GM19328 (cell line): ENCODE measurements at regions not wholly inside any gene's neighbourhood (a gene's known extent, or its start where the extent isn't known, plus 50 kb on each side); places are given as distances from the start of the nearest gene placed in this dataset.
"Not testable (repeated sequence)": the region's sequence is repeated elsewhere in the genome, so short reads cannot be mapped to it uniquely, and the experiment has no call there.

Source experiments
- ATAC-seq: cut with Tn5 transposase; IDR thresholded peaks from one replicate; pipeline ENCODE4 v1.9.1; 2021; ENCODE audit warnings: mild to moderate bottlenecking, moderate library complexity; ENCODE audit not compliant: unreplicated experiment

DNA sequence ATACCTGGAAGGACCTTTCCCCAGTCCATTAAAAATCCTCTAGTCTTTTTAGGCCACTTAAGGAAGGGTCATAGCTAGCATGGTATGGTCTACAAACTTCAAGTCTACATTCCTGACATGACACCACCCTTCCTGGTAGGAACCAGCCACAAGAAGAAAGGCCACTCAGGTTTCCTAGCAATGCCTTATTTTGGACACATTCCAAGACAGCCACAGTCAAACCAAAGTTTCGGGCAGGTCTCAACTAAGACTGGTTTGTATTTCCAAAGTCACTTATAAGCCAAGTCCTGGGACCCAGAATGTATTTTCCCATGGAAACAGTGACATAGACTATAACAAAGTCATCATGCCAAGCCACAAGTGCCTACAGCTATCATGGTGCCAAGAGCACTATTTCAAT, 50.6 kb upstream of the SLC44A3 start:
- ATAC-seq = no peak

DNA sequence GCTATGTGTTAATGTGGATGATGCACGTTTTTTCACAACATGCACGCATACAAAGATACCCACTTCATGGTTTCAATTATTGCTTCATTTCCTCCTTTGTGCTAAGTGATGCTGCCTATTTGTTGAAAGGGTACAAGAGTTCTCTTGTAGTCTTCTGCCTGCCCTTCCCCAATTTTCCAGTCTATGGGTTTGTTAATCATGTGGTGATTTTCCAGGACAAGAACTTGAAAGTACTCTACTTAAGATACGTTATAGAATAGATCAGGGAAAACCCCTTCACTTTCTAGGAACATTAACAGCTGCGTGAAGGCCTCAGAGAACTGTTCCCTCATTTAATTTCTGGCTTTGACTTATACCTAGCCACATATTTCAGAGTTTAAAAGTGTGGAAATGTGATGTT, 52.1 kb upstream of the SLC44A3 start:
- no peak for ATAC-seq

DNA sequence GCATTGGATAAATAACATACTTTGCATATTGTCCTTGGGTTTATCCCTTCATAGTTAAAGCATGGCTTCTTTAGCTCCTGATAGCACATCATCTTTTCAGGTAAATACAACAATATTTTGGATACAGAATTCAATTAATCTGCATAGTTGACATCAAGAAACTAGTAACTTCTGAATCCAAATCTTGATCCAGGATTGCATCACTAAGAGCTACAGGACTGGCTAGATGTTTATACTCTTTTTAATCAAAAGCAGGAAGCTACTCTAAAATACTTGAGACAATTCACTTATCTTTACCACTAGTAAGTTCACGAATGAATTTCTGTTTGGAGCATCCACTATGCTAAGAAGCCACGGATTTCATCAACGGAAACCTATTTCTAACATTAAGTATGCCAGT, 54.2 kb upstream of the SLC44A3 start:
- ATAC-seq = no peak

DNA sequence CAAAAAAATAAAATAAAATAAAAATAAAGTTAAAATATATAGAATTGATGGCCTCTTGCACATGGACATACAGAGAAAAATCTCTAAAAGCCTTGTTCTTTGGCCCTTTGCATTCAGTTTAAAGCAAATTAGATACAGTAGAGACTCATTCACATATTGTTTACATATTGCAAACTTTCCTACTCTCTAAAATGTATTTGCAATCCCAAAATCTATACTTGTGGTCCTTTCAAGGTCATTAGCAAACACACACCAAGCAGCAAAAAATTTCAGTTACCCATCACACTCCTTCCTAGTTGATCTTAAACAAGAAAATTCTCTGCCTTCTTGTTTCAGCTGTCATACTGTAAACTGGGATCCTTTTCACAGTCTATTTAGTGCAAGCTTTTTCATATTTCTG, 61.0 kb upstream of the SLC44A3 start:
- no peak for ATAC-seq

DNA sequence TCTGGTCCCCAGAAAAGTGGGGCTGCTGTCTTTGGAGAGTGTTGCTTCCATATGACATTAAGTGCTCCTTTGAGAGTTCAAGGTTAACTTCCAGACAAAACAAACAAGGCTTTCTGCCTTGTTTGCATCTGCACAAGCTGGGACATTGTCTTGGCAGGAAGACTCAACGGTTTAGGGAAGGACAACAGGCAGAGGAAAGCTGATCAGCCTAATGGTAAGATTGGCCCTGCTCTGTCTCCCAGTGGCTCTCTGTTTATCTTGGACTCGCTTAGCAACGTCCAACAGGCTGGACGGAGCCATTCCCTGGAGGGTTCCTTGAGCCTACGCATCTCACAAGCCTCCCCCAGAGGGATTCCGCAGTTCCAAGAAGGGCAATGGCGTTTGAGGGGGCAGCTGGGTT, 62.2 kb upstream of the SLC44A3 start:
- no peak for ATAC-seq

DNA sequence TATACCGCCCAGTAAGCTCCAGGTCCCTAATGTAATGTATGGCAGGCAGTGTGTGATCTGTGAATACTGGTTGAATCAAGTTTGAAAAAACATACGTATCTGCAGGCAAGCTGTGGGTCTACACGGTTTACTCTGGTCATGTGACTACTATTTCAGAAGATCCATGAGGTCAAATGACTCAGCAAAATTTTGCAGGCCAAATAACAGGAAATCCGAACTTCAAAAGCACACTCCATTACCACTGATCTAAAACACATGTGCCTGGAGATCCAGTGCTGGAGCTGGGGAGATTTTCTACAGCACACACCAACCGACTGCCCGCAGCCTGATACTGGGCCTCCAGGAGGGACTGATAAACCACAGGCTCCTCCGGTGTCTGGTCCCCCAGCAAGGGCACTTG, 64.5 kb upstream of the SLC44A3 start:
- ATAC-seq = no peak

DNA sequence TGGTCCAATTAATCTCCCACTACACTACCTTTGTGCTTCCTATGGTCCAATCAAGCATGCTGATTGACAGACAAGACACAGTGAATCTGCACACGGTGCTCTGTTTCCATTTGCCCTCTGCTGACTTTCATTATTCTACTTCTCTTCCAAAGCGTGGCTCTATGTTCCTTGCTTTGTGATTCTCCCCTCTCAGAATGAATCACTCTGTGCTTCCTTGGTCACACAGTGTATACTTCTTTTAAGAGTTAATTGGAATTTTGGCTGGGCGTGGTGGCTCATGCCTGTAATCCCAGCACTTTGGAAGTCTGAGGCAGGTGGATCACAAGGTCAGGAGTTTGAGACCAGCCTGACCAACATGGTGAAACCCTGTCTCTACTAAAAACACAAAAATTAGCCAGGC, 65.1 kb upstream of the SLC44A3 start:
- ATAC-seq = not testable (repeated sequence)

DNA sequence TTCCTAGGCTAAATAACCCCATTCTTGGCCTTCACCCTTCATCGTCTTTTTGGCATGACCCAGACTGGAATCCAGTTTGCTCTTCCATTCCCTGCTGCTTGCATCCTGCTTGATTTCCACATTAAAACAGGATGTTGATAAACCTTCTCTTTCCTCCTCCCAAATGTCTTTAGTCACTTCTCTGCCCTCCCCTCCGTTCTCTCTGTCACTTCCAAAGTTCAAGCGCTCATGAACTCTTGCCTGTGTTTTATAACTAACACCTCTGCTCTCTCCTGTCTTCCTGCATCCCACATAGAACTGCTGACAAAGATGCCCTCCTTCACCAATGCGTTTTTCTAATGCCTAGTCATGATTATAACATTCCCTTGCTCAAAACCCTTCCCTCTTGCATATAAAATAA, 65.6 kb upstream of the SLC44A3 start:
- no peak for ATAC-seq

DNA sequence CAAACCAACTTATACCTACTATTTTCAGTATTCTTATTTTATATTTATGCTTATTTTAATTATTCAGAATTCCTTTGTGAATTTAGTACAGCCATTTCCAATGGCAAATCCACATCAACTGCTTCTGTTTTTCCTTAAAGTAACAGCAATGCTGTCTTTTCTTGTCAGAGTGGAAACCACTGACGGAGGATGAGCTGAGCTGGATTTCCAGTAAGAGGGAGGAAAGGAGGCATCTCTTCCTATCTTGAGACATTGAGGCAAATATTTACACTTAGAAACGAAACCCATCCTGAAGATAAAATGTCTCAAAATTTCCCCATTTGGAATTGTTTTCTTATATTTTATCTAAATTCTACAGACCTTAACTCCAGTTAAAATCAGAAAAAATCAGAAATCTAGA, 66.1 kb upstream of the SLC44A3 start:
- no peak for ATAC-seq

DNA sequence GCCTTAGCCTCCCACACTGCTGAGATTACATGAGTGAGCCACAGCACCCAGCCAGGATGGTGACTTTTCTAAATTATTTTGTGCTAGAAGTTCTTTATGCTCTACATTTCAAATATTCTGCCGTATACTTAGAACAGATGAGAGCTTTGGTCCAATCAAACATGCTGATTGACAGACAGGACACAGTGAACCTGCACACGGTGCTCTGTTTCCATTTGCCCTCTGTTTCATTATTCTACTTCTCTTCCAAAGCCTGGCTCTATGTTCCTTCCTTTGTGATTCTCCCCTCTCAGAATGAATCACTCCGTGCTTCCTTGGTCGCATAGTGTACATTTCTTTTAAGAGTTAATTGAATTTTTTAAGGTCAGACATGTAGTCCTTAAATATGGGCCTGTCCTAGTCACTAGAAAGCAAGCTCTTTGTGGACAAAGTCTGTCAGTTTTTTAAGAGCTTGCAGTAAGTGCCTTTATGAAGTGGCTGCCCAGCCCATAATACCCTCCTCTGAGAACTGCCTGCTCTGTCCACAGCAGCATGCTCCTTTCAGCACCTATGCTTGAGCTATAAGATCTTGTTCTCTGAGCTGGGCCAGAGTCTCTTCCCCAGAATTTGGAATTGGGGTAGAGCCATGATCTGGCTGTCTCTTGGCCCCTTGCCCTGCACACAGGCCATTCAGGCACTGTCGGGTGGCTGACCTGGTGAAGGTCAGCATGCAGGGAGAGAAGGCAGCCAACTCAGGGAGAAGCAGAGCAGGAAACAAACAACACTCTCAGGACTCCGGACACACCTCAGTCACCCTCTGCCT, 66.8 kb upstream of the SLC44A3 start:
- no peak for ATAC-seq

DNA sequence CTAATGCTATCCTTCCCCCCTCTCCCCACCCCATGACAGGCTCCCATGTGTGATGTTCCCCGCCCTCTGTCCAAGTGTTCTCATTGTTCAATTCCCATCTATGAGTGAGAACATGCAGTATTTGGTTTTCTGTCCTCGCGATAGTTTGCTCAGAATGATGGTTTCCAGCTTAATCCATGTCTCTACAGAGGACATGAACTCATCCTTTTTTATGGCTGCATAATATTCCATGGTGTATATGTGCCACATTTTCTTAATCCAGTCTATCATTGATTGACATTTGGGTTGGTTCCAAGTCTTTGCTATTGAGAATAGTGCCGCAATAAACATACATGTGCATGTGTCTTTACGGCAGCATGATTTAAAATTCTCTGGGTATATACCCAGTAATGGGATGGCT, 68.7 kb upstream of the SLC44A3 start:
- not testable (repeated sequence) for ATAC-seq

DNA sequence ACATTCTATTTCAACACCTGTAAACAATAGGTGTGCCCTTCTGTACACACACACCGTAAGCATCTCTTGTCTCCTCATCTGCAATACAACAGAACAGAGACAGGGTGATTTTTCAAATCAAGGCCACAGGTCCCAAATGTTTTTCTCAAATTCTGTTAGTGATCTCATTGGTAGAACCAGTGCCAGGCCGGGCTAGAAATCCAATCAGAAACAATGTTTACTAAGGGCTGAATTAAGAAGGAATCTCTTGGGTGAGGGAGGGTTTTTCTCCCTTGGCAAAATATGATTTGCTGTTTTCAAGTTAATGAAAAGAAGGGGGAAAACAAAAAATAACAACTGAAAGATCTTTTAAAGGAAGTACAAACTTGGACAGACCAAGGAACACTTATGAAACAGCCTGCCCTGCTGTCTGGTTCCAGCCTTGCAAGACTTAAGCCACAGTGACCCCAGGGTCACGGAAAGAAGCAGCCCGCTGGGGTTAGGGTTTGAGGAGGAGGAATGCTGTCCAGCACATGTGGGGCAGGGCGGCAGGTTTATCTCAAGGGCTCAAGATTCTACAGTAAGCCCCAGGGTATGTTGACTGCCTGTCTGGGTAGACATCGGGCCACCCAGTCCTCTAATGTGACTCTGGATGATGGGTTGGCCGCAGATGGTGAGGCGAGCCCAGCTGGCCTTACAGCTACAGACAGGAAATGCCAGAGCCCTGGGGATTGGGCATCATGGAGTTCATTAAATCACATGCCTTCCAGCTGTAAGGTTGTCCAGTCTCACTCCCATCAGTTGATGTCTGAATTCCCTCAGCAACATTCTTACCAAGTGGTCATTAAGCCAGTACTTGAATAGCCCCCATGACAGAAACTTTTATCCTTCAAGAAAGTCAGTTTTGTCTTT, 73.3 kb upstream of the SLC44A3 start:
- ATAC-seq = no peak

DNA sequence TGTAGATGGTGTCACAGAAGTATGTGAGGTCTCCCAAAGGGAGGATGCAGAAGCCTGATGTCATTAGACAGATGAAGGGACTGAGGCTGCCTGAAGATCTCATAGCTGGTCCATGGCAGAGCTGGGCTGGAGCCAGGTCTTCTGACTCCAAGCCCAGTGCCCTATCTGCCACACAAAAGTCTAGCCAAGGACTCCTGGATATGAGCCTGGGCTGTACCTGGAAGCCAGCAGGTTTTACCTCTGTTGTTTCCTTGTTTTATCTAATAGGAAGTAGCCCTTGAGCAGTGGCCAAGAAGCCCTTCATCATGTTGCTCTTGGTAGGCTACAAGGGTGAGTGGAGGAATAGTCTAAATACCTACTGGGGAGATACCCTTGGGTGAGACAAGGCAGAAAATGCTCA, 74.4 kb upstream of the SLC44A3 start:
- ATAC-seq = no peak

DNA sequence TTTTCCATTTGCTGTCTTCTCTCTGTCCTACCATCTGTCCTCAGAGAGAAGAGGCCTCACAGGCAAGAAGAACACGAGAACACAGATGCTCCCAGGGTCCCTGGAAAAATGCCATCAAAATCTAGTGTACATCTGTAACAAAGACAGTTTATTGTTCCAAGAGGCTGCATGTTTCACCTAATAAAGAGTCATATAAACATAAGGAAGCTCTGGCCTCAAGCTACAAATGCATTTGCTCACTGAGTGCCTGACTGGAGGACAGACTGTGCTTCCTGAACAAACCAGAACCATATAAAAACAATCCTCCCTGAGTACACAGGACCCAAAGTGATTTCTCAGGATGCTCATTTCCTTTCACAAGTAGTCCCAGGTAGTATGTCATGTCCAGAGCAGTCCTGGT, 76.3 kb upstream of the SLC44A3 start:
- no peak for ATAC-seq

DNA sequence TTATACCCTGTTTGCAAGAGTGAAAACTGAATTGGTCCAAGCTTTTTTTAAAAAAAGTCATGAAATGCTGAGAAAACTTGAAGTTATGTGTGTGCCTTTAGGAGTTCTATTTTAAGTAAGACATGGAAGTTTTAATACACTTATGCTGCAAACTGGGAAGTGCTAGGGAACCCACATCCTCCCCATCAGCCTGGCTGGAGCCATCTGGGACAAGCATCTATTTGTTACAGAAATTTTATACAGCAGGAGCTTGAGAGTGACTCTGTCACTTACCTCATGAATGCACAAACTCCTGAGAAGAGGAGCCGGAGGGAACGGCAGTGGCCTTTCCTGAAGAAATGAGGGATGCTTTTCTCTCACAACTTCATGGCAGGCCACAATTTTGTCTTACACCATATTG, 78.2 kb upstream of the SLC44A3 start:
- no peak for ATAC-seq

DNA sequence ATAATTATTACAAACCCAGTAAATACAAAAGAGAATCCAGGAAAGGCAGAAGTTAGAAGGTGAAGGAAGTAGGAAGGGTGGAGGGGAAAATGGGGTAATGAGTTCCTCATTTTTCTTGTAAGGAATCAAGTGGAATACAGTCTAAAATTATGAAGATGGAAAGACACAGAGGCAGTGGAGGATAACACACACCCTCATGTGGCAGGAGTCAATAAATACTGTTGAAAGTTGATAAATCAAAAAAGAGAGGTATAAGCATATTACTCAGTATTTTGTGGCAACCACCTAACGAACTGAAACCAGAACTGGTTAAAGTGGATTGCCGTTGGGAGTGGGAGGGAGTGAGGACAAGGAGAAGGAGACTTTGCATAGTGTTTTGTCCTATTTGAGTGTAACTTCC, 78.6 kb upstream of the SLC44A3 start:
- no peak for ATAC-seq

DNA sequence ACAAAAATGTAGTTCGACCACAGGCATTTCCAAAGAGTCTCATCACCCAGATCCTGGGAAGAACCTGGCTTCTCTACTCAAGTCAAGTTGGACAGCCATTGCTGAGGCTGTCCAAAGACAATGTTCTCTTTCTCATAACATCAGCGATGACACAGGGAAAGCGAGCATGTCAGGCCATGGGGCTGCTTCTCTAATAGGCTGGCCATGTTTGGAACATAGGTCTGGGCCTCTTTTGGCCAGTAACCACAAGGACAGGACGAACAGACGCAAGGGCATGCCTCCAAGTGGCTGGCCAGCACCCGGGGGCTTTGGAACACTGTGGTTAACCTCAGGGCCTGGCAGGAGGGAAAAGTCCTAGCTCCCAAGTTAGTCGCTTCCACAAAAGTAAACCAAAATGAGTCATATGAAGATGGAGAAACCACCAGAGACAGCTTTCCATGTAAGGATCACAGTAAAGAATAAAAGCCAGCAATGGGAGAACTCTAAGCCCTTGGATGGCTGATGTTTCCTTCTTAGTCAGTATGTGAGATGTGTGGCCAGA, 80.6 kb upstream of the SLC44A3 start:
- no peak for ATAC-seq

DNA sequence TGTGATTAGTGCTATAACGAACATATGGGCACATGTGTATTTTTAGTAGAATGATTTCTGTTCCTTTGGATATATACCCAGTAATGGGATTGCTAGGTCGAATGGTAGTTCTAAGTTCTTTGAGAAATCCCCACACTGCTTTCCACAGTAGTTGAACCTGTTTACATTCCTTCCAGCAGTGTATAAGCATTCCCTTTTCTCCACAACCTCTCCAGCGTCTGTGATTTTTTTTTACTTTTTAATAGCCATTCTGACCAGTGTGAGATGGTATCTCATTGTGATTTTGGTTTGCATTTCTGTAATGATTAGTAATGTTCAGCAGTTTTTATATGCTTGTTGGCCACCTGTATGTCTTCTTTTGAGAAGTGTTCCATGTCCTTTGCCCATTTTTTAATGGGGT, 81.8 kb upstream of the SLC44A3 start:
- ATAC-seq = no peak

DNA sequence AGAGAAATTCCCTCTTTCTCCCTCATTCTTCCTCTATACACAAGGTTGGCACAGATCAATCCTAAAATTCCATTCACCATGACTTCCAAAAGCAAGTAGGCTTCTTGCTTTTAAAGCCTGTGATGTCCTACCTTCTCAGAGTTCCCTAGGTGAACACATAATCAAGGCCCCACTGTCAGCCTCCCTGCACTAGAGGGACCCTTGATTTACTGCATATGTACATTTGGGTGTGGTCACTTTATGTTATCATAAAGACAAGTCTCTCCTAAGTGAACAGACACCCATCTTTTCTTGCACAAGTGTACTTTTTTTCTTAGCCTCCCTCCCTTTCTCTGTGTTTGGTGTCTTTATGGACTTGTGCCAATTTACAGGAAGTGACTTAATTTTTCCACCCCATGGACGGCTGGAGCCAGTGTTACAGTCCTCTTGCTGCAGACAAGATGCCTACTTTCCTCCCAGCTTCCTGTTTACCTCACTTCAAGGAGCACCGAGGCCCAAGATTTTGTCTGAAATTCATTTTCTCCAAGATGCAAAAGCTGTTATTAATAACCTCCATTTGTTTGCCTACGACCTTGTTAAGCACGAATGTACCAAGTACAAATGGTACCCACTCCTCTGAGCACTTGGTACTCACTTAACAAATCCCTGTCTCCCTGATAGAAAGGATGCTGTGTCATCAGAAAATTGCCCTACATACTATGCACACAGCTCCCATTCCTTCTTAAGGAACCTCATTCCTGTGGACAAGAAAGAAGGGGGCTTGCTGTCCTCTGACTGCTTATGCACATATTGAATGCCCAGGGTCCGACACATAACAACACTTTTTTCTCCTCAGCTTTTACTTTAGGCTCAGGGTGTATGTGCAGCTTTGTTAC, 82.8 kb upstream of the SLC44A3 start:
- no peak for ATAC-seq

DNA sequence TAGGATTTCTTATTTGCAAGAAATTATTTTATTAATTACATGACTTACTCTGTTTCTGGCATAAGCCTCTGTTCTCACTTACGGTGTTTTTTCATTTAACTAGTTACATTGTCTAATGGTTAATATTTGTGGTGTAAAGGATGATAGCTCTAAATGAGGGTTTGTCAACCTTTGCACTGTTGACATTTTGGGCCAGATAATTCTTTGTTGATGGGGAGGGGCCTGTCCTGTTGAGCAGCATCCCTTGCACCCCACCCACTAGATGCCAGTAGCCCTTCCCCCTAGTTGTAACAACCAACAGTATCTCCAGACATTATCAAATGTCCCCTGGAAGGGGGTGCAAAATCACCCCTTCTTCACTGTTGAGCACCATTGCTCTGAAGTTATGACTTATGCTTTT, 83.6 kb upstream of the SLC44A3 start:
- ATAC-seq = no peak

DNA sequence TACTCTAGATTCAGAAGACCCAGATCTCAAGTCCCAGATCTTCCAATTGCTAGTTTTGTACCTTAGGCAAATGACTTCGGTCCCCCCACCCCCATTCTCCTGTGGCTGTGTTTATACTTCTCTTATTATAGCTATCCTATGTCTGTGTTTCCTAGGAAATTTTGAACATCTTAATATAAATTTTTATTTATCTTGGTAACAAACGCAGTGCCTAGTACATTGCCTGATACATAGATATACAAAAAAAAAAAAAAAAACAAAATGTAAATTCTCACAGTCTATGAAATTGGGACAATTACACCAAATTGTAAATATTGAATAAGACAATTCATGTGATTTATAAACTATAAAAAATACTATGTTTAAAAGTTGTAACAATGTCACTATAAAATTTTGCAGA, 84.1 kb upstream of the SLC44A3 start:
- ATAC-seq = no peak
